ENCODE measurements at regions not wholly inside any gene's neighbourhood (a gene's known extent, or its start where the extent isn't known, plus 50 kb on each side); places are given as distances from the start of the nearest gene placed in this dataset.
A peak's percentile ranks its signal among the peaks of the same experiment; 100 is the strongest.

GRCh38 chr6:79416931-79417330 is 120.3 kb downstream of the LCA5 start:
- no peak overlapping the region for H2BK15ac ChIP-seq (ENCODE audit: low read length)
- H3K4me3 ChIP-seq (ENCODE audit: extremely low read depth in 1 of 4, insufficient read depth in 2 of 4, low read depth in 3 of 4, low read length in 4 of 4): no peak overlapping the region
- H3K36me3 ChIP-seq (ENCODE audit: control insufficient read depth in 2 of 4, insufficient read depth in 4 of 4, low read length in 3 of 4): no peaks in the 10 kb centered on the region
- WGBS, 2 experiments (ENCODE audit: extremely low coverage in 1 of 2, insufficient coverage in 1 of 2, insufficient read length in 1 of 2, insufficient replicate concordance in 2 of 2, low coverage in 1 of 2, low lambda C conversion rate in 2 of 2, missing lambda C conversion rate in 1 of 2): 91% methylated on average over 2 of the region's 2 CpGs; no CpG with 5 or more reads in 1 of the 2 experiments
- TF ChIP-seq ASH2L (IDR thresholded peaks at IDR 0.05; ENCODE audit: low read length): no peak
- TF ChIP-seq EP300 (IDR thresholded peaks at IDR 0.05; ENCODE audit: borderline replicate concordance in 1 of 2, low read depth in 2 of 2, low read length in 2 of 2): no peak
- TF ChIP-seq CBX5 (IDR thresholded peaks at IDR 0.05; ENCODE audit: low read depth, low read length): no peak
- H4K5ac ChIP-seq (ENCODE audit: insufficient read length, low read depth, low read length): no peak overlapping the region
- H3K56ac ChIP-seq (replicated peaks; ENCODE audit: insufficient read length, low read depth, low read length): no peak overlapping the region
- no peaks in the 10 kb centered on the region for H3K27me3 ChIP-seq (replicated peaks in 1 of 4; ENCODE audit: control insufficient read depth in 3 of 4, extremely low read depth in 1 of 4, insufficient read depth in 3 of 4, low read length in 3 of 4)
- no peaks in the 10 kb centered on the region for H3K23me2 ChIP-seq (ENCODE audit: low read depth, low read length)
- no peak overlapping the region for H3K23ac ChIP-seq (ENCODE audit: insufficient read length)
- CTCF ChIA-PET (ENCODE audit: partially characterized antibody): no interaction called here
- H3K79me2 ChIP-seq (ENCODE audit: control insufficient read depth in 1 of 2, insufficient read depth in 2 of 2, low read length in 2 of 2): no peaks in the 10 kb centered on the region
- no peak overlapping the region for H2BK120ac ChIP-seq (replicated peaks; ENCODE audit: low read depth, low read length)
- no peak overlapping the region for H2BK5ac ChIP-seq (ENCODE audit: low read depth, low read length)
- H3K18ac ChIP-seq (ENCODE audit: extremely low read depth, low read length): no peak overlapping the region
- no peak overlapping the region for H2BK12ac ChIP-seq (ENCODE audit: low read depth, low read length)
- DNase-seq (ENCODE audit: low read depth in 1 of 2, low spot score in 2 of 2) (no peak), FAIRE-seq (no peak)
- H3K9me3 ChIP-seq (ENCODE audit: insufficient read depth in 2 of 2, low read depth in 1 of 2, low read length in 1 of 2): no peaks in the 10 kb centered on the region
- H3K79me1 ChIP-seq (ENCODE audit: low read depth, low read length): no peaks in the 10 kb centered on the region
- H3K27ac ChIP-seq (ENCODE audit: low read depth, low read length): no peak overlapping the region
- H3K14ac ChIP-seq (ENCODE audit: insufficient read length): no peak overlapping the region
- no peak overlapping the region for H4K8ac ChIP-seq (ENCODE audit: extremely low read depth, insufficient read depth, low read length)
- no peaks in the 10 kb centered on the region; a peak in 2 of 7 replicates for H3K4me1 ChIP-seq (replicated peaks in 1 of 4; ENCODE audit: control insufficient read depth in 3 of 4, insufficient read depth in 4 of 4, low read length in 3 of 4)
- no peak overlapping the region for H3K9ac ChIP-seq (replicated peaks in 1 of 4; ENCODE audit: extremely low read depth in 1 of 4, low read depth in 3 of 4, low read length in 3 of 4)
- no peak overlapping the region for H3K4ac ChIP-seq (replicated peaks; ENCODE audit: insufficient read length, low read depth, low read length)
- POLR2A ChIA-PET (ENCODE audit: partially characterized antibody): no interaction called here
- no peaks in the 10 kb centered on the region for H4K20me1 ChIP-seq (replicated peaks in 1 of 2; ENCODE audit: control insufficient read depth in 1 of 2, insufficient read depth in 2 of 2, low read length in 2 of 2)
- H3K4me2 ChIP-seq (ENCODE audit: insufficient read depth in 1 of 2, low read depth in 2 of 2, low read length in 2 of 2): no peak overlapping the region
- H4K91ac ChIP-seq (replicated peaks; ENCODE audit: insufficient read length, low read length): no peak overlapping the region
- no peak overlapping the region for H2AK5ac ChIP-seq (ENCODE audit: low read depth, low read length)
- H2AFZ ChIP-seq (ENCODE audit: low read length): 0 out of 2 replicates have a peak overlapping the region, but pooled peaks have one; percentile 14
- H2BK20ac ChIP-seq (ENCODE audit: low read length): no peak overlapping the region
